ENCODE measurements at regions not wholly inside any gene's neighbourhood (a gene's known extent, or its start where the extent isn't known, plus 50 kb on each side); places are given as distances from the start of the nearest gene placed in this dataset.

DNA sequence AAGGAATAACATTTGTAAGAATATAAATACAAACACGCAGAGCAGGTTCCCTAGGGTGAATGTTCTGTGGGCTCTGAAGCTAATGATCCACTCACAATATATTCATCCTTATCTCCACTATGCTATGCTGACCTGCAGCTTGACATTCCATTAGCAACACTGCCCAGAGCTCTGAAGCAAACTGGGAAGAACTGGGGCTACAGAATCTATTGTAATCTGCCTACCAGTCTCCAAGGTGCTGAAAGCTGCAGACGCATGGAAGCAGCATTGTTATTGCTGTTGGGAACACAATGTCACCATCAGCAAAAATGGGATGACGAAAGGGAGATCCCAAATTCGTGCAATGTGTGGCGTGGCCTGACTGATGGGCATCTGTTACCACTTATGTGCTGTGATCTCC, 316.7 kb upstream of the RORA start:
- DNase-seq (no peak), ATAC-seq (no peak)
- ChIA-PET POLR2A (no interaction called here), CTCF (interaction anchor here (0.6 kb wide), 1 partner anchor 27 kb away, joined by 3 read pairs; no protein-coding TSS in a partner anchor)
- no peak overlapping the region for H3K4me3 Mint-ChIP-seq
- H3K27me3 Mint-ChIP-seq: peaks cover 6% of the 10 kb centered on the region
- no peaks in the 10 kb centered on the region for H3K9me3 Mint-ChIP-seq (ENCODE audit: low read depth)
- no peaks in the 10 kb centered on the region for H3K4me1 Mint-ChIP-seq
- H3K27ac Mint-ChIP-seq: no peak overlapping the region
- H3K36me3 Mint-ChIP-seq (ENCODE audit: low read depth): no peaks in the 10 kb centered on the region
- intact Hi-C loops (cut with DNase I, micrococcal nuclease): no loop called here

DNA sequence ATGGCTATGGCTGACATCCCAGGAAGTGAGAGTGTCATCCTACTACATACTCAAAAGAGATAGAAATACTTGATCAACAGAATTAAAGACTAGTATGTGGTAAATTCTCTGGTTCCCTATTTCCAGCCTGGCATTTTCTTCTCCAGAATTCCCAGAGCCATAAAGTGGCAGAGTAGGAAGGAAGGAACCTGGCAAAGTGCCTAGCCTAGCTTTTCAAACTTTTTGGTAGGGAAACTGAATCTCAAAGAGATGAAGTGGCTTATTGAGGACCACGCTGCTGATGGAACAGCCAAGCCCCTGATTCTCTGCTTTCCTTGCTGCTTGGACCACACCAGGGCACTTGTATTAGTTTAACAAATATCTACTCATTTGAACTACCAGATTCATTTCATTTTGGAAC, 312.4 kb upstream of the RORA start:
- CTCF ChIA-PET: no interaction called here
- no peaks in the 10 kb centered on the region for H3K4me1 Mint-ChIP-seq
- H3K9me3 Mint-ChIP-seq (ENCODE audit: low read depth): no peaks in the 10 kb centered on the region
- peaks cover 13% of the 10 kb centered on the region for H3K27me3 Mint-ChIP-seq
- no peak overlapping the region for H3K4me3 Mint-ChIP-seq
- ATAC-seq (no peak), DNase-seq (no peak)
- intact Hi-C loops (cut with DNase I, micrococcal nuclease): no loop called here
- H3K36me3 Mint-ChIP-seq (ENCODE audit: low read depth): no peaks in the 10 kb centered on the region
- no peak overlapping the region for H3K27ac Mint-ChIP-seq
- POLR2A ChIA-PET: no interaction called here

DNA sequence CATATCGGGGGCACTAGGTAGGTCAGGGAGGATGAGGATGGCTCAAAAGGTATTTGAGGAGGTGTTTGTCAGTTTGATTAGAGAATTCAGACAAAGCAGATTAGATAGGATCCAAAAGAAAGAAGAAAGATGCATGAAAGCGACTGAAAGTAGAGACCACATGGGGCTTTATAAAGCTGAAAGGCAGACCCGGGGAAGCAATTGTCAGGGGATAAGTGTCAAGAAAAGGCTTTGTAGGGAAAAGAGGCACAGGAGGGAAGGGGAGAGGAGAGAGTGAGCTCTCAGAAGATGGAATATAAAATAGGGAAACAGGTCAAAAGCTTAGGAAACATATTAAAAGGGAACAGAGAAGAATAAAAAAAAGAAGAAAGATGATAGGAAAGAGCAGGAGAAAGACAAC, 308.2 kb upstream of the RORA start:
- H3K27ac Mint-ChIP-seq: no peak overlapping the region
- DNase-seq (no peak), ATAC-seq (no peak)
- intact Hi-C loops (cut with DNase I, micrococcal nuclease): no loop called here
- no peaks in the 10 kb centered on the region for H3K9me3 Mint-ChIP-seq (ENCODE audit: low read depth)
- H3K36me3 Mint-ChIP-seq (ENCODE audit: low read depth): no peaks in the 10 kb centered on the region
- peaks cover 10% of the 10 kb centered on the region for H3K27me3 Mint-ChIP-seq
- ChIA-PET POLR2A (no interaction called here), CTCF (no interaction called here)
- no peaks in the 10 kb centered on the region for H3K4me1 Mint-ChIP-seq
- no peak overlapping the region for H3K4me3 Mint-ChIP-seq

DNA sequence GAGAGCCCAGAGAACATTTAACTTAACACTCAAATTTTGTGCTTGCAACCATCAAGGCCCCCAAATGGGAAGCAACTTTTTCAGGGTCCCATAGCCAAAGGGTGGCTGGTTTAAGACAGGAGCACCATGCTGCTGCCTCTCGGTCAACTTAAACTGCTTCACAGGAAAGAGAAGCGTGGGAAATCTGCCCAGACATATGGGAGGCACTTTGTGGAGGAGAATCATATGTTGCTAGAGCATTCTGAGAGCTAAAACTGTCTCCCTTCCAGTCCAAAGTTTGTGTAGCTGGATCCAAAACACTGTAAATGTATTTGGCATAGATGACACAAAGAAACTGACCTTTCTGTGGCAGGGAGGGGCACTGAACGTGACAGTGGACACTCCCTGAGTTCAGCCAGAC, 305.9 kb upstream of the RORA start:
- POLR2A ChIA-PET: no interaction called here

DNA sequence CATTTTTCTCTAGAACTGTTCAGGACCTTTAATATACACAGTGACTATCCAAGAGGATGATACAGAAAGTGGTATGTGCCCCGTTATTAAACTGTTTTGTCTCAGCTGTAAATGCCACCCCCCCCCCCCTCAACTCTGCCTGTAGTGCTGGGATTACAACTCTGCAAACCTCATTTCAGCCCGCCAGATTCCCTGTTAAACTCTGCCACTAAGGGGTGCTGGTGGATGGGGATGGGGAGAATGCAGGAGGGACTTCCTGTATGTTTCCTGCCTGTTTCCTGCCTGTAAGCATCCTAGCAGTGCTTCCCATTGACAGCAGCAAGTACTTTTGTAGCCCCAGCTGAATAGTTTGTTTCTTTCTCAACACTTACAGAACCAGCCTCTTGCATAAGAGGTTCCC, 301.7 kb upstream of the RORA start:
- intact Hi-C loops (cut with DNase I, micrococcal nuclease): no loop called here
- H3K4me3 Mint-ChIP-seq: no peak overlapping the region
- DNase-seq: no peak
- H3K27me3 Mint-ChIP-seq: peaks cover 7% of the 10 kb centered on the region
- no peak overlapping the region for H3K27ac Mint-ChIP-seq
- CTCF ChIA-PET: interaction anchor here (1.6 kb wide), 1 partner anchor 9 kb away, joined by 5 read pairs; no protein-coding TSS in a partner anchor
- no peaks in the 10 kb centered on the region for H3K4me1 Mint-ChIP-seq
- POLR2A ChIA-PET: no interaction called here
- no peak for ATAC-seq
- no peaks in the 10 kb centered on the region for H3K9me3 Mint-ChIP-seq (ENCODE audit: low read depth)
- no peaks in the 10 kb centered on the region for H3K36me3 Mint-ChIP-seq (ENCODE audit: low read depth)

More for the DNA sequence above, 305.9 kb upstream of the RORA start:
- CTCF ChIA-PET: no interaction called here
- ATAC-seq (no peak), DNase-seq (no peak)
- no peak overlapping the region for H3K27ac Mint-ChIP-seq
- no peak overlapping the region for H3K4me3 Mint-ChIP-seq
- H3K27me3 Mint-ChIP-seq: peaks cover 14% of the 10 kb centered on the region
- intact Hi-C loops (cut with DNase I, micrococcal nuclease): no loop called here
- H3K36me3 Mint-ChIP-seq (ENCODE audit: low read depth): no peaks in the 10 kb centered on the region
- H3K4me1 Mint-ChIP-seq: no peaks in the 10 kb centered on the region
- no peaks in the 10 kb centered on the region for H3K9me3 Mint-ChIP-seq (ENCODE audit: low read depth)

DNA sequence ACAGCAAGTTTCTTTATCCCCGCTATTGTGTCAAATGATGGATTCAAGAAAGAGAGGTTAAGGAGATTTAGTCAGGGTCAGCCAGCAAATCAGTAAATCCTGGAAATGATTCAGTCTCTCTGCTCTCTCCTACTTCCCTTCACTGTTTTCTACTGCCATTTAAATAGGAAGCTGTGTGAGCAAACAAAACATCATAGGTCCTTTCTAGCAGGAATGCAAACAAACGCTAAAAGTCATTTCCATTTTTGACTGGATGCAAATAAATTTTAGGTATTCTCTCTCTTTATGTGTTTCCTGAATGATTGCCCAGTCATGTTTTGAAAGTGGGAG, 299.4 kb upstream of the RORA start:
- ChIA-PET CTCF (no interaction called here), POLR2A (no interaction called here)
- ATAC-seq: no peak
- Mint-ChIP-seq H3K4me1 (no peaks in the 10 kb centered on the region), H3K27ac (no peak overlapping the region), H3K9me3 (ENCODE audit: low read depth) (no peaks in the 10 kb centered on the region), H3K36me3 (ENCODE audit: low read depth) (no peaks in the 10 kb centered on the region), H3K27me3 (peaks cover 16% of the 10 kb centered on the region), H3K4me3 (no peak overlapping the region)
- intact Hi-C loops (cut with DNase I, micrococcal nuclease): no loop called here
- DNase-seq: no peak

DNA sequence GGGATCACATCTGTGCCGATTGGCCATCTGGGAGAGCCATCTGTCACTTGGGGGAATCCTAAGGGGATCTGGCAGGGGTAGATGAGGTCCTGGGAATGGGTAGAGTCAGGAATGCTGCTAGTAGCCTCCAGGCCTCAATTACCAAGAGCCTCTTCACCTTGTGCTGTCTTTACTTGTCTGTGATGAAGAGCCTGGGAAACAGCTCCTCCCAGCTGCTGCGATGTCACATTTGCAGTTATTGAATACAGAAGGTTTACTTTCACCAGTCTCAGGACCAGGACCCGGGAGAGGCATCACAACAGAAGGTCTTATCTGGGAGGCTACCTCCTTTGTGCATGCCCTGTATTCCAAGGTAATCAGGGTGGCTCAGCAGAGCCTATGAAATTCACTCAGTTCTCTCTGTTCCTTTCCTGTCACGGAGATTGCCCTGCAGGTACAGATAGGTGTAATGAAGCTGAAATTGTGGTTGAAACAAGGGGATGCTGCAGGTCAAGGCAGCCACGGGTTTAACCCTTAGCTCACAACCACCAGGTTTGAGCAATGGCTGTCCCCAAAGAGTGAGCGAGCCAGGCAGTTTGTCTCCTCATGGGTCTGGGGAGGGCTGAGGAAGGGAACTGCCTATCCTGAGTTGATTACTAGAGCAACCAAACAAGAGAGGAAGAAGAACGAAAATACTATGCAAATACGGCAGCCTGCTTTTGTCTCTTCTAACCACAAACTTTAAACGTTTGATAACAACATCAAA, 298.9 kb upstream of the RORA start:
- CTCF ChIA-PET: interaction anchor here (0.6 to 1.3 kb wide), 2 partner anchors 36 to 361 kb away, joined by 3 read pairs; no protein-coding TSS in a partner anchor
- Mint-ChIP-seq H3K36me3 (ENCODE audit: low read depth) (no peaks in the 10 kb centered on the region), H3K27ac (no peak overlapping the region), H3K4me3 (no peak overlapping the region), H3K27me3 (peaks cover 18% of the 10 kb centered on the region), H3K4me1 (no peaks in the 10 kb centered on the region), H3K9me3 (ENCODE audit: low read depth) (no peaks in the 10 kb centered on the region)
- intact Hi-C loops (cut with DNase I, micrococcal nuclease): no loop called here
- DNase-seq (no peak), ATAC-seq (no peak)
- POLR2A ChIA-PET: no interaction called here

DNA sequence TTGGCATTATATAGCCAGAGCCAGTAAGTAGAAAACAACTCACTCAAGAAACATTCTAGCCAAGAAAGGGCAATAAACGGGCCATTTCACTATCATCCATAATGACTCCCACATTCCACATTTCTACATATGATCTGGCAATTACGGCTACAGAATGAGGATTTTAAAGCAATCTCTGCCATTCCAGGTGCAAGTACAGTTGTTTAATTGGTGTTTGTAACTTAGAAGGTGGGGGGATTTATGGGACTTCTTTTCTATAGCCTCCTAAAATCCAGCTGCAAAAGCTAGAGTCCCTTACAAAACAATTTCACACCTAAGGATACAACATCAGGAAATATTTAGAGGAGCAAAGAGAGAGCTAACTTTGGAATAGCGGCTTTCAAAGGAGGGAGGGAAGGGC, 295.4 kb upstream of the RORA start:
- no peak for DNase-seq
- POLR2A ChIA-PET: no interaction called here
- no peak for ATAC-seq
- CTCF ChIA-PET: interaction anchor here (0.7 kb wide), 1 partner anchor 131 kb away, joined by 3 read pairs; no protein-coding TSS in a partner anchor
- intact Hi-C loops (cut with DNase I, micrococcal nuclease): no loop called here
- peaks cover 14% of the 10 kb centered on the region for H3K27me3 Mint-ChIP-seq
- H3K27ac Mint-ChIP-seq: no peak overlapping the region
- H3K9me3 Mint-ChIP-seq (ENCODE audit: low read depth): no peaks in the 10 kb centered on the region
- H3K36me3 Mint-ChIP-seq (ENCODE audit: low read depth): no peaks in the 10 kb centered on the region
- H3K4me1 Mint-ChIP-seq: no peaks in the 10 kb centered on the region
- no peak overlapping the region for H3K4me3 Mint-ChIP-seq

DNA sequence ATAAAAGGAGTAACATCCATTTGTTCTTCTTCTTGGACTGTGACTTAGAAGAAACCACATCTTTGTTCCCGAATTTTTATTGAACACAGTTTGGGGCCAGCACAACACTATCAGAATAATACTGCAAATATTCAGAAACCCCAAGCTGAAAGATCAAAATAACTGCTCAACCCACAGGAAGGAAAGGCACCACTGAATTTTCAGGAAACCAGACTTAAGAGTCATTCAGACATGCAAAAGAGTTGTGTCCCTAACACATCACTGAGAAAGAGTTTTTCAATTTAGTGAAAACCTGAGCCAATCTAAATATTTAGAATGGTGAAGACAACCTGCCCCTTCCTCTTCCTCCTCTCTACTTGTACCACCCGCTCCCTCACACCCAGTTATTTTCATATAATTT, 295.0 kb upstream of the RORA start:
- H3K27me3 Mint-ChIP-seq: peaks cover 16% of the 10 kb centered on the region
- intact Hi-C loops (cut with DNase I, micrococcal nuclease): no loop called here
- no peaks in the 10 kb centered on the region for H3K9me3 Mint-ChIP-seq (ENCODE audit: low read depth)
- CTCF ChIA-PET: interaction anchor here (0.7 kb wide), 1 partner anchor 131 kb away, joined by 3 read pairs; no protein-coding TSS in a partner anchor
- H3K27ac Mint-ChIP-seq: no peak overlapping the region
- no peaks in the 10 kb centered on the region for H3K4me1 Mint-ChIP-seq
- POLR2A ChIA-PET: no interaction called here
- DNase-seq (no peak), ATAC-seq (no peak)
- H3K4me3 Mint-ChIP-seq: no peak overlapping the region
- H3K36me3 Mint-ChIP-seq (ENCODE audit: low read depth): no peaks in the 10 kb centered on the region

DNA sequence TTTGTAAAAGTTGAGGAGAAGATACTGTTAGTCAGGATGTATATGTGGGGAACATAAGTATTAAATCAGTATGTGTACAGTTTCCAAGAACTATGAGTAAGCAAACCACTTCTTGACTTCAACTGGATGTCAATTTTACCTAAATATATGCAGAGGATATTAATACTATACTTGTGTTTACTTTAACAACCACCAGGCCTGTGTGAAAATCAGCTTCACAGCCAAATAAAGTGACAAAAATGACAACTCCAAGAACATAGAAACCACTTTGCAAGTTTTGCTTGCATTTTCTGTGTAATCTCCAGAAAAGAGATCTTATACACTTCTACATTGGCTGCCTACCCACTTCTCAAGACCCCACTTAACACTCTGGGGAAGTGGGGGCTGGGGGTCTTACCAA, 293.3 kb upstream of the RORA start:
- Mint-ChIP-seq H3K4me3 (no peak overlapping the region), H3K9me3 (ENCODE audit: low read depth) (no peaks in the 10 kb centered on the region), H3K36me3 (ENCODE audit: low read depth) (no peaks in the 10 kb centered on the region), H3K27ac (no peak overlapping the region), H3K4me1 (no peaks in the 10 kb centered on the region), H3K27me3 (peaks cover 16% of the 10 kb centered on the region)
- no peak for DNase-seq
- ATAC-seq: no peak
- intact Hi-C loops (cut with DNase I, micrococcal nuclease): no loop called here
- ChIA-PET CTCF (interaction anchor here (0.6 to 1.3 kb wide), 2 partner anchors 9 to 14 kb away, joined by 3 to 5 read pairs; no protein-coding TSS in a partner anchor), POLR2A (no interaction called here)

DNA sequence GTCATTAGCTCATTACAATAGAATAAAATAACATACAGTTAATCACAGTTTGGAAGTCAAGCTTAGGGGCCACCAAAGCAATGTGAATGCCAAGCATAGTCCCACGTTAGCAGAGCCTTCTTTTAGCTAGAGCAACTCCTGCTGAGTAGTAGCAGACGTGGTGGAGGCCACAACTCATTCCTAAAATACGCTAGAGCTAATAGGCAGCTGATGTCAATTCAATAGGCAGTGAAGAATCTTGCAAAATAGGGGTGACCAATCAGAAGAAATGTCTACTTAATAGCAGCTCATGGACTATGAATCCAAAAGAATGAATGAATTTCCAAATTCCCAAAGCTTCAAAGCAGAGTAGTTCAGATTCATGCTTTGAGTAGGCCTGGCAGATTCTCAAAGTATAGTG, 292.9 kb upstream of the RORA start:
- no peaks in the 10 kb centered on the region for H3K4me1 Mint-ChIP-seq
- H3K27me3 Mint-ChIP-seq: peaks cover 16% of the 10 kb centered on the region
- CTCF ChIA-PET: interaction anchor here (1.3 kb wide), 1 partner anchor 10 kb away, joined by 5 read pairs; no protein-coding TSS in a partner anchor
- POLR2A ChIA-PET: no interaction called here
- H3K36me3 Mint-ChIP-seq (ENCODE audit: low read depth): no peaks in the 10 kb centered on the region
- no peak overlapping the region for H3K4me3 Mint-ChIP-seq
- ATAC-seq (no peak), DNase-seq (no peak)
- no peak overlapping the region for H3K27ac Mint-ChIP-seq
- H3K9me3 Mint-ChIP-seq (ENCODE audit: low read depth): no peaks in the 10 kb centered on the region
- intact Hi-C loops (cut with DNase I, micrococcal nuclease): no loop called here

DNA sequence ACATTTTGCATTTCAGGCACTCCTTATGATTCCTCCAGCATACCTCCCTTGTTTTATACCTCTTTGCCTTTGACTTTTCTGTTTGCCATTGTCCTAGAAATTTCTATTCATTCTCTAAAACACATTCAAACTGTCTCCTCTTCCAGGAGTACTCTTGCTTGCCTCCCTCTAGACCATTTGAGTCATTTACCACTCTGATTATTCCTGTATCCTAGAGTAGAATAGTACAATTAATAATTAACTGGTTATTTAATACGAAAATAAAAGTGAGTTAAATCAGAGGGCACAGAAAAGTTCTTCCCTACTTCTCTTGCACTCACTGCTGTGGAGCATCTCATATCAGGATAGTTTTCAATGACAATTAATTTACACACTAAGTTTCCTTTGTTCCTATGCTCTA, 290.2 kb upstream of the RORA start:
- H3K4me1 Mint-ChIP-seq: no peaks in the 10 kb centered on the region

More for the DNA sequence above, 290.2 kb upstream of the RORA start:
- H3K27me3 Mint-ChIP-seq: peaks cover 12% of the 10 kb centered on the region
- no peaks in the 10 kb centered on the region for H3K36me3 Mint-ChIP-seq (ENCODE audit: low read depth)
- DNase-seq: no peak
- no peak overlapping the region for H3K27ac Mint-ChIP-seq
- POLR2A ChIA-PET: no interaction called here
- ATAC-seq: no peak
- H3K4me3 Mint-ChIP-seq: no peak overlapping the region
- H3K9me3 Mint-ChIP-seq (ENCODE audit: low read depth): no peaks in the 10 kb centered on the region
- intact Hi-C loops (cut with DNase I, micrococcal nuclease): no loop called here
- CTCF ChIA-PET: interaction anchor here (0.7 to 0.9 kb wide), 2 partner anchors 314 to 794 kb away, joined by 3 read pairs; no protein-coding TSS in a partner anchor

Measured in activated CD4-positive, alpha-beta T cell treated with anti-CD3 and anti-CD28 coated beads for 36 hours (primary cell).